ENCODE measurements at regions not wholly inside any gene's neighbourhood (a gene's known extent, or its start where the extent isn't known, plus 50 kb on each side); places are given as distances from the start of the nearest gene placed in this dataset.

- TF ChIP-seq CTCF (IDR thresholded peaks at IDR 0.05) (no peak), POLR2A (IDR thresholded peaks at IDR 0.05) (no peak)
These were observed 68.6 kb downstream of the SIPA1L2 start for GRCh38 chr1:232561381-232561780.
